IMR-90 (cell line): ENCODE measurements at regions not wholly inside any gene's neighbourhood (a gene's known extent, or its start where the extent isn't known, plus 50 kb on each side); places are given as distances from the start of the nearest gene placed in this dataset.

ENCODE experiments used
- ATAC-seq: fragments of 200-7000 bp; cut with Tn5 transposase; 2 replicates; pipeline ENCODE4 v1.9.1; 2020; ENCODE audit warnings: low read depth, mild to moderate bottlenecking, moderate library complexity
- BruUV-seq: library from RNA; stranded (reverse); fragments of 400-500 nt; replicated peaks from 2 replicates; lab custom pipeline; 2021; lab: Mats Ljungman, UMichigan
- CTCF ChIA-PET: fragments of 300-600 bp; formaldehyde crosslinking; extraction: SDS; loops from one replicate; lab custom pipeline; 2021; ENCODE audit warnings: antibody characterized with exemption; lab: Yijun Ruan, JAX
- POLR2A ChIA-PET: fragments of 300-600 bp; sonication (Branson Sonifier 250); formaldehyde crosslinking; loops from one replicate; lab custom pipeline; 2022; ENCODE audit warnings: antibody characterized with exemption; ENCODE audit not compliant: unreplicated experiment; lab: Charles Lee
- DNase-seq: peaks from one replicate; pipeline ENCODE4 v3.0.0; 2013
- H2AFZ ChIP-seq: replicated peaks from 2 replicates; pipeline ENCODE3; 2013; ENCODE audit warnings: low read length, mild to moderate bottlenecking; ENCODE audit not compliant: poor library complexity
- H2AK5ac ChIP-seq: 2 replicates; pipeline ENCODE4 v1.6.1; 2013; ENCODE audit warnings: low read depth, low read length, inconsistent platforms
- H2AK9ac ChIP-seq: replicated peaks from 2 replicates; pipeline ENCODE3; 2013; ENCODE audit warnings: mild to moderate bottlenecking, low read depth, low read length, moderate library complexity; ENCODE audit not compliant: poor library complexity
- H2BK120ac ChIP-seq: 2 replicates; pipeline ENCODE4 v1.6.1; 2013; ENCODE audit warnings: low read depth, low read length, inconsistent platforms
- H2BK15ac ChIP-seq: 3 replicates; pipeline ENCODE4 v1.6.1; 2013; ENCODE audit warnings: low read depth, low read length, inconsistent platforms
- H2BK20ac ChIP-seq: 2 replicates; pipeline ENCODE4 v1.6.1; 2013; ENCODE audit warnings: low read depth, mild to moderate bottlenecking, inconsistent platforms, low read length, moderate library complexity
- H2BK5ac ChIP-seq: 2 replicates; pipeline ENCODE4 v1.6.1; 2013; ENCODE audit warnings: mild to moderate bottlenecking, low read depth, low read length, inconsistent platforms; ENCODE audit not compliant: poor library complexity, severe bottlenecking
- H3K14ac ChIP-seq: replicated peaks from 2 replicates; pipeline ENCODE4 v1.6.1; 2013; ENCODE audit warnings: low read depth, low read length, inconsistent platforms
- H3K18ac ChIP-seq: 2 replicates; pipeline ENCODE4 v1.6.1; 2013; ENCODE audit warnings: low read depth, low read length, control low read depth
- H3K23ac ChIP-seq: 2 replicates; pipeline ENCODE4 v1.6.1; 2013; ENCODE audit warnings: low read depth, low read length, inconsistent platforms
- H3K27ac ChIP-seq: 2 replicates; pipeline ENCODE4 v1.5.1; 2013; ENCODE audit warnings: mild to moderate bottlenecking, control low read depth, low read length; ENCODE audit not compliant: insufficient read depth
- H3K27me3 ChIP-seq: 2 replicates; pipeline ENCODE4 v1.6.1; 2013; ENCODE audit warnings: low read length; ENCODE audit not compliant: control insufficient read depth, insufficient read depth
- H3K36me3 ChIP-seq: 2 replicates; pipeline ENCODE4 v1.6.1; 2013; ENCODE audit warnings: low read length, mixed read lengths; ENCODE audit not compliant: control insufficient read depth, insufficient read depth
- H3K4ac ChIP-seq: 2 replicates; pipeline ENCODE4 v1.6.1; 2013; ENCODE audit warnings: low read depth, low read length, inconsistent platforms
- H3K4me1 ChIP-seq: 2 replicates; pipeline ENCODE4 v1.6.1; 2013; ENCODE audit warnings: low read length, mixed read lengths; ENCODE audit not compliant: control insufficient read depth, insufficient read depth
- H3K4me2 ChIP-seq: 2 replicates; pipeline ENCODE4 v1.6.1; 2013; ENCODE audit warnings: low read depth, mild to moderate bottlenecking, control low read depth, low read length, moderate library complexity
- H3K4me3 ChIP-seq: 2 replicates; pipeline ENCODE4 v1.5.1; 2013; ENCODE audit warnings: low read depth, mild to moderate bottlenecking, control low read depth, low read length, moderate library complexity; ENCODE audit not compliant: insufficient read depth
- H3K56ac ChIP-seq: 2 replicates; pipeline ENCODE4 v1.6.1; 2013; ENCODE audit warnings: low read length, inconsistent platforms; ENCODE audit not compliant: insufficient read depth; ENCODE audit errors: extremely low read depth
- H3K79me1 ChIP-seq, 2 experiments: 2 replicates each; pipeline ENCODE4 v1.6.1; 2013; ENCODE audit warnings: low read length in 2 of 2, inconsistent platforms in 1 of 2, low read depth in 1 of 2
- H3K9ac ChIP-seq: 2 replicates; pipeline ENCODE4 v1.6.1; 2013; ENCODE audit warnings: low read depth, low read length, control low read depth
- H3K9me1 ChIP-seq: 2 replicates; pipeline ENCODE4 v1.6.1; 2013; ENCODE audit warnings: low read length, inconsistent platforms; ENCODE audit not compliant: insufficient read depth
- H3K9me3 ChIP-seq: 2 replicates; pipeline ENCODE4 v1.6.1; 2013; ENCODE audit warnings: low read length; ENCODE audit not compliant: control insufficient read depth, insufficient read depth
- H4K20me1 ChIP-seq: 2 replicates; pipeline ENCODE4 v1.6.1; 2013; ENCODE audit warnings: low read length, inconsistent platforms; ENCODE audit not compliant: insufficient read depth
- H4K5ac ChIP-seq: 2 replicates; pipeline ENCODE4 v1.6.1; 2013; ENCODE audit warnings: mild to moderate bottlenecking, low read depth, low read length, control low read depth
- H4K8ac ChIP-seq, 2 experiments: 2 replicates each; pipeline ENCODE4 v1.6.1; 2013; ENCODE audit warnings: low read depth in 2 of 2, low read length in 2 of 2, control low read depth in 1 of 2, inconsistent platforms in 1 of 2
- H4K91ac ChIP-seq: 2 replicates; pipeline ENCODE4 v1.6.1; 2013; ENCODE audit warnings: low read depth, low read length, inconsistent platforms; ENCODE audit not compliant: insufficient read depth
- BHLHE40 ChIP-seq: fragments of 150-350 bp; IDR thresholded peaks from 2 replicates; pipeline ENCODE4 v1.6.1; 2016; ENCODE audit warnings: mild to moderate bottlenecking, low read depth, low read length
- CEBPB ChIP-seq: IDR thresholded peaks from 2 replicates; pipeline ENCODE4 v1.6.1; 2012; ENCODE audit warnings: low read depth, low read length, improper control_type of control experiment
- CHD1 ChIP-seq: IDR thresholded peaks from 2 replicates; pipeline ENCODE4 v1.6.1; 2012; ENCODE audit warnings: low read depth, low read length, improper control_type of control experiment
- CTCF ChIP-seq: conservative IDR thresholded peaks from 2 replicates; pipeline ENCODE4 v1.5.1; 2012; ENCODE audit warnings: mild to moderate bottlenecking, low read depth, low read length, improper control_type of control experiment
- ELK1 ChIP-seq: fragments of 150-350 bp; IDR thresholded peaks from 2 replicates; pipeline ENCODE4 v1.6.1; 2016; ENCODE audit warnings: low read depth, mild to moderate bottlenecking, low read length, moderate library complexity, borderline replicate concordance
- FOS ChIP-seq: fragments of 150-350 bp; IDR thresholded peaks from 2 replicates; pipeline ENCODE4 v1.6.1; 2016; ENCODE audit warnings: low read depth, low read length
- MAFK ChIP-seq: IDR thresholded peaks from 2 replicates; pipeline ENCODE4 v1.6.1; 2012; ENCODE audit warnings: low read depth, low read length, improper control_type of control experiment
- MAZ ChIP-seq: IDR thresholded peaks from 2 replicates; pipeline ENCODE4 v1.6.1; 2012; ENCODE audit warnings: low read depth, mild to moderate bottlenecking, low read length, improper control_type of control experiment, moderate library complexity, borderline replicate concordance
- MXI1 ChIP-seq: IDR thresholded peaks from 2 replicates; pipeline ENCODE4 v1.6.1; 2012; ENCODE audit warnings: low read depth, mild to moderate bottlenecking, low read length, moderate library complexity, borderline replicate concordance
- NFE2L2 ChIP-seq: fragments of 150-350 bp; IDR thresholded peaks from 2 replicates; pipeline ENCODE4 v1.6.1; 2016; ENCODE audit warnings: low read depth, mild to moderate bottlenecking, low read length
- POLR2A ChIP-seq: IDR thresholded peaks from 2 replicates; pipeline ENCODE4 v1.6.1; 2012; ENCODE audit warnings: mild to moderate bottlenecking, low read depth, low read length
- RAD21 ChIP-seq: IDR thresholded peaks from 2 replicates; pipeline ENCODE4 v1.6.1; 2012; ENCODE audit warnings: low read length, improper control_type of control experiment
- RCOR1 ChIP-seq: IDR thresholded peaks from 2 replicates; pipeline ENCODE4 v1.6.1; 2012; ENCODE audit warnings: mild to moderate bottlenecking, low read length, improper control_type of control experiment; ENCODE audit not compliant: insufficient replicate concordance
- RFX5 ChIP-seq: IDR thresholded peaks from 2 replicates; pipeline ENCODE4 v1.8.0; 2012; ENCODE audit warnings: low read depth, mild to moderate bottlenecking, low read length, moderate library complexity
- SMC3 ChIP-seq: fragments of 150-350 bp; IDR thresholded peaks from 2 replicates; pipeline ENCODE4 v1.6.1; 2016; ENCODE audit warnings: low read depth, mild to moderate bottlenecking, antibody characterized with exemption, low read length, moderate library complexity
- USF2 ChIP-seq: fragments of 150-350 bp; IDR thresholded peaks from 2 replicates; pipeline ENCODE4 v1.6.1; 2017; ENCODE audit warnings: mild to moderate bottlenecking, antibody characterized with exemption, low read length, low read depth
- WGBS, 2 experiments: methylation state at CpG; one replicate each; pipeline versions ENCODE4 v1.1.5 to v1.1.7; 2013; ENCODE audit warnings: missing lambda C conversion rate in 2 of 2; ENCODE audit not compliant: insufficient read length in 1 of 2; ENCODE audit errors: extremely low coverage in 2 of 2; 5-methylcytosine and 5-hydroxymethylcytosine counted together
- dilution Hi-C: fragments of 300-500 bp; cut with HindIII; formaldehyde crosslinking; loops from one replicate; pipeline ENCODE4 v1.14.3; 2018; ENCODE audit warnings: low sequenced_read_pairs; ENCODE audit not compliant: unreplicated experiment
- in situ Hi-C: fragments of 300-500 bp; cut with MboI; formaldehyde crosslinking; loops from 3 replicates; pipeline ENCODE4 v1.14.3; 2019; ENCODE audit warnings: low sequenced_read_pairs, inconsistent platforms, mixed read lengths
- intact Hi-C: fragments of 100-400 bp; cut with micrococcal nuclease; formaldehyde crosslinking; loops from 2 replicates; pipeline ENCODE4 v1.10.0; 2022

GRCh38 chr5:180421672-180422071 lies 68.5 kb upstream of the GFPT2 start:
- intact Hi-C loops (no loop called here), dilution Hi-C loops (no loop called here), in situ Hi-C loops (no loop called here)
- Histone ChIP-seq H2AK9ac (no peak overlapping the region), H3K9me3 (no peaks in the 10 kb centered on the region), H3K23ac (no peak overlapping the region), H3K4me3 (no peak overlapping the region), H2BK20ac (no peak overlapping the region), H4K20me1 (no peaks in the 10 kb centered on the region), H3K36me3 (no peaks in the 10 kb centered on the region), H2AFZ (no peak overlapping the region), H3K27ac (no peak overlapping the region), H2BK120ac (no peak overlapping the region), H2BK5ac (no peak overlapping the region), H2AK5ac (no peak overlapping the region), H4K8ac (no peak overlapping the region), H3K4ac (no peak overlapping the region), H3K9me1 (no peaks in the 10 kb centered on the region), H3K56ac (no peak overlapping the region), H4K91ac (no peak overlapping the region), H3K9ac (no peak overlapping the region), H3K18ac (no peak overlapping the region), H3K79me1 (no peaks in the 10 kb centered on the region), H4K5ac (no peak overlapping the region), H3K14ac (no peak overlapping the region), H2BK15ac (no peak overlapping the region), H3K27me3 (no peaks in the 10 kb centered on the region), H3K4me2 (no peak overlapping the region), H3K4me1 (no peaks in the 10 kb centered on the region)
- CTCF ChIA-PET, result no interaction called here
- WGBS, 2 experiments, result no CpG with 5 or more reads among the region's 3 CpGs
- no peak for DNase-seq
- TF ChIP-seq NFE2L2, result no peak
- TF ChIP-seq FOS, result no peak
- TF ChIP-seq SMC3, result no peak
- TF ChIP-seq MAZ, result no peak
- no peak for TF ChIP-seq ELK1
- no peak for TF ChIP-seq MXI1
- no peak for TF ChIP-seq CHD1
- TF ChIP-seq RCOR1, result no peak
- TF ChIP-seq RFX5, result no peak
- TF ChIP-seq USF2, result no peak
- no peak for TF ChIP-seq RAD21
- no peak for TF ChIP-seq MAFK
- no peak for TF ChIP-seq POLR2A
- no peak for TF ChIP-seq BHLHE40
- TF ChIP-seq CTCF, result no peak
- TF ChIP-seq CEBPB, result no peak
- BruUV-seq, result no TSS peak
- POLR2A ChIA-PET, result no interaction called here
- no peak for ATAC-seq
